ENCODE measurements at regions not wholly inside any gene's neighbourhood (a gene's known extent, or its start where the extent isn't known, plus 50 kb on each side); places are given as distances from the start of the nearest gene placed in this dataset.

GRCh38 chr13:106797081-106797640 lies 229.2 kb upstream of the ARGLU1 start:
- no peak for TF ChIP-seq GLIS3 (CRISPR knock-in tag; IDR thresholded peaks at IDR 0.05)
- TF ChIP-seq POU6F1 (CRISPR knock-in tag; IDR thresholded peaks at IDR 0.05; ENCODE audit: borderline replicate concordance, low read depth): no peak
